Activated B cell treated with CpG ODN at 0.5 μM for 24 hours (primary cell): ENCODE measurements at regions not wholly inside any gene's neighbourhood (a gene's known extent, or its start where the extent isn't known, plus 50 kb on each side); places are given as distances from the start of the nearest gene placed in this dataset.

Experiments used
- ATAC-seq: fragments of 200-7000 bp; cut with Tn5 transposase; one replicate; pipeline ENCODE4 v1.10.0; 2021; ENCODE audit warnings: low read depth, mild to moderate bottlenecking, moderate library complexity
- CTCF ChIA-PET: fragments of 350-600 bp; sonication (Branson Sonifier 250); formaldehyde crosslinking; loops from one replicate; lab custom pipeline; 2021; ENCODE audit warnings: antibody characterized with exemption; lab: Charles Lee
- POLR2A ChIA-PET: fragments of 350-600 bp; sonication (Branson Sonifier 250); formaldehyde crosslinking; loops from one replicate; lab custom pipeline; 2021; ENCODE audit warnings: antibody characterized with exemption; lab: Charles Lee
- DNase-seq: peaks from one replicate; pipeline ENCODE4 v3.0.0; 2022
- H3K27ac Mint-ChIP-seq: one replicate; pipeline ENCODE4 v1.8.0; 2020; ENCODE audit warnings: mixed read lengths
- H3K27me3 Mint-ChIP-seq: one replicate; pipeline ENCODE4 v1.8.0; 2021; ENCODE audit warnings: mixed read lengths
- H3K36me3 Mint-ChIP-seq: one replicate; pipeline ENCODE4 v1.8.0; 2021; ENCODE audit warnings: low read depth, mixed read lengths
- H3K4me1 Mint-ChIP-seq: one replicate; pipeline ENCODE4 v1.8.0; 2021; ENCODE audit warnings: mixed read lengths
- H3K4me3 Mint-ChIP-seq: one replicate; pipeline ENCODE4 v1.8.0; 2020; ENCODE audit warnings: mild to moderate bottlenecking, mixed read lengths
- H3K9me3 Mint-ChIP-seq: one replicate; pipeline ENCODE4 v1.8.0; 2020; ENCODE audit warnings: mixed read lengths
- intact Hi-C: fragments of 100-400 bp; cut with micrococcal nuclease; formaldehyde crosslinking; loops from one replicate; pipeline ENCODE4 v1.15.1; 2024
- TF ChIP-seq, protein P1 (sequence below): fragments of 200-600 bp; IDR thresholded peaks from one replicate; pipeline ENCODE4 v1.8.0; 2022; ENCODE audit warnings: antibody characterized with exemption, mild to moderate bottlenecking

DNA sequence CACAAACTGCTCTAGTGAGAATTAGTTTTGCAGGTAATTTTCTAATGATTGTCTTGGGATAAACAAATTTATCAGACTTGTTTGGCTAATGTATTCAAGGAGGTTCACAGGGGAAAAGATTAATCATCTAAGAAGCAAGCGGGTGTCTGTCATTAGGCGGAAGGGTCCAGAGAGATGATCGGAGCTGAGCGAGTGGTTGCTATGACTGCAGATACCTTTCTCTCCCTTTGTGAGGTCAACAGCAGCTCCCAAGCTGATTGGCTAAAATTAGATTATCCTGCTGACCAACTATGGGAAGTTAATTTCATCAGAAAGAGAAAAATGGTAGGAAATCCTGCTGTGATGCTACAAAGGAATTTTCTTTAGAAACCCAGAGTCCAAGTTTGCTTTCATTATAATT lies 276.0 kb downstream of the SOX2 start:
- ATAC-seq (no peak), DNase-seq (no peak)
- Mint-ChIP-seq H3K27me3 (no peaks in the 10 kb centered on the region), H3K9me3 (peaks cover 4% of the 10 kb centered on the region), H3K27ac (no peak overlapping the region), H3K4me1 (no peaks in the 10 kb centered on the region), H3K4me3 (no peak overlapping the region), H3K36me3 (no peaks in the 10 kb centered on the region)
- TF ChIP-seq, protein P1, sequence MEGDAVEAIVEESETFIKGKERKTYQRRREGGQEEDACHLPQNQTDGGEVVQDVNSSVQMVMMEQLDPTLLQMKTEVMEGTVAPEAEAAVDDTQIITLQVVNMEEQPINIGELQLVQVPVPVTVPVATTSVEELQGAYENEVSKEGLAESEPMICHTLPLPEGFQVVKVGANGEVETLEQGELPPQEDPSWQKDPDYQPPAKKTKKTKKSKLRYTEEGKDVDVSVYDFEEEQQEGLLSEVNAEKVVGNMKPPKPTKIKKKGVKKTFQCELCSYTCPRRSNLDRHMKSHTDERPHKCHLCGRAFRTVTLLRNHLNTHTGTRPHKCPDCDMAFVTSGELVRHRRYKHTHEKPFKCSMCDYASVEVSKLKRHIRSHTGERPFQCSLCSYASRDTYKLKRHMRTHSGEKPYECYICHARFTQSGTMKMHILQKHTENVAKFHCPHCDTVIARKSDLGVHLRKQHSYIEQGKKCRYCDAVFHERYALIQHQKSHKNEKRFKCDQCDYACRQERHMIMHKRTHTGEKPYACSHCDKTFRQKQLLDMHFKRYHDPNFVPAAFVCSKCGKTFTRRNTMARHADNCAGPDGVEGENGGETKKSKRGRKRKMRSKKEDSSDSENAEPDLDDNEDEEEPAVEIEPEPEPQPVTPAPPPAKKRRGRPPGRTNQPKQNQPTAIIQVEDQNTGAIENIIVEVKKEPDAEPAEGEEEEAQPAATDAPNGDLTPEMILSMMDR, result no peak
- ChIA-PET CTCF (no interaction called here), POLR2A (no interaction called here)
- intact Hi-C loops, result no loop called here

DNA sequence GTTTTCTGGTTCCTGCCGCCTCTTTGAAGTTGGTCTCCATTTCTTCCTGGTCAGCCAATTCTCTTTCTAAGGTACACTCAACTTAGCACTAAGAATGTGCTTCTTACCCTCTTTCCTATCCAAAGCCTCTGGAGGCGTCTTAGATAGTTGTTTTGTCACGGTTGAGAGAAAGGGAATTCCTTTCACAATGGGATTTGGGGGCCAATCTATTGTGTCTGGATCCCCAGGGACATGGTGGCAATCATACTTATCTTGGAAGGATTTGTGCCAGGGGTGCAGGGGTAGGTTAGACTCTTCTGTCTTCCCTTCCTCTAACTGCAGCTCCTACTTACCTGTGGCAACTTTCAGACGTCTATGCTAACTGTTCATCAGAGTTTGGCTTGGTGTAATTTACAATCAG lies 287.1 kb downstream of the SOX2 start:
- no peaks in the 10 kb centered on the region for H3K27me3 Mint-ChIP-seq
- H3K4me3 Mint-ChIP-seq, result no peak overlapping the region
- TF ChIP-seq, protein P1, result no peak
- ChIA-PET POLR2A (no interaction called here), CTCF (no interaction called here)
- intact Hi-C loops, result no loop called here
- no peak overlapping the region for H3K27ac Mint-ChIP-seq
- H3K9me3 Mint-ChIP-seq, result no peaks in the 10 kb centered on the region
- H3K4me1 Mint-ChIP-seq, result no peaks in the 10 kb centered on the region
- no peaks in the 10 kb centered on the region for H3K36me3 Mint-ChIP-seq
- DNase-seq (no peak), ATAC-seq (no peak)

DNA sequence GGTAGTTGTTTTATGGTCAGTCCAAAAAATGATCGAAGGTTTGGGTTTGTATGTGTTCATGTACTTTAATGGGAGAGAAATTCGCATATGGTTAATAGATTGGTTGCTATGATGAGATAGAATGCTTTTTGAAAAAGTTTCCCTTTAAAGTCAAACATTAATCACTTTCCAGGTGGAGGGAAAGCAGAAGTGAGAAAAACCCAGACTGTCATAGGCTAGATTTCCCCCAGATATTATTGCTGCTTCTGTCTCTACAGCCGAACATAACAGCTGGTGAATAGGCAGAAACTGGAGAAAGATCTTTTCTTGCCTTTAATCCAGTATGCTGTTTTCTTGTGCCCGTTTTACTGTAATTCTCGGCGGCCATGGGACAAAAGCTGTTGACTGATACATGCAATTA lies 287.6 kb downstream of the SOX2 start:
- TF ChIP-seq, protein P1, result no peak
- ChIA-PET CTCF (no interaction called here), POLR2A (no interaction called here)
- H3K4me3 Mint-ChIP-seq, result no peak overlapping the region
- no peaks in the 10 kb centered on the region for H3K4me1 Mint-ChIP-seq
- DNase-seq (no peak), ATAC-seq (no peak)
- H3K36me3 Mint-ChIP-seq, result no peaks in the 10 kb centered on the region
- intact Hi-C loops, result no loop called here
- H3K27ac Mint-ChIP-seq, result no peak overlapping the region
- H3K9me3 Mint-ChIP-seq, result no peaks in the 10 kb centered on the region
- H3K27me3 Mint-ChIP-seq, result no peaks in the 10 kb centered on the region

DNA sequence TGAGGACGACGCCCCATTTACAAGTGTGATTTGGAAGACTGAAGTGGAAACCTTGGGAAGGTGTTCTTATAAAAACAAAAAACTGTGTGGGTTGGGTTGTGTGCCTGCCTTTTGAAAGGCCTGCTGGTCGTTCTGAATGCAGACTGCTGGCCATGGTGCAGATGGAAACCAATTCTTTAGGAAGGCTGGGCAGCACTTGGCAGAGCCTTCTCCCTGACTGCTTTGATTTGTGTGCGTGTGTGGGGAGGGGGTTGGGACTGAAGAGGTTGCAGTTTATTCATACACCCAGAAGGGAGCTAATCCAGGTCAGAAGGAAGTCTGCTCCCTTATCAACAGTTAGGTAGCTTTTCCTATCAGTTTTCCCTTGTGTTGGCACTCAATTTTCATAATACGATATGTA lies 288.7 kb downstream of the SOX2 start:
- TF ChIP-seq, protein P1, result no peak
- ChIA-PET CTCF (no interaction called here), POLR2A (no interaction called here)
- Mint-ChIP-seq H3K9me3 (no peaks in the 10 kb centered on the region), H3K4me3 (no peak overlapping the region), H3K27me3 (no peaks in the 10 kb centered on the region), H3K36me3 (no peaks in the 10 kb centered on the region), H3K4me1 (no peaks in the 10 kb centered on the region), H3K27ac (no peak overlapping the region)
- ATAC-seq, result no peak
- no peak for DNase-seq
- intact Hi-C loops, result no loop called here

DNA sequence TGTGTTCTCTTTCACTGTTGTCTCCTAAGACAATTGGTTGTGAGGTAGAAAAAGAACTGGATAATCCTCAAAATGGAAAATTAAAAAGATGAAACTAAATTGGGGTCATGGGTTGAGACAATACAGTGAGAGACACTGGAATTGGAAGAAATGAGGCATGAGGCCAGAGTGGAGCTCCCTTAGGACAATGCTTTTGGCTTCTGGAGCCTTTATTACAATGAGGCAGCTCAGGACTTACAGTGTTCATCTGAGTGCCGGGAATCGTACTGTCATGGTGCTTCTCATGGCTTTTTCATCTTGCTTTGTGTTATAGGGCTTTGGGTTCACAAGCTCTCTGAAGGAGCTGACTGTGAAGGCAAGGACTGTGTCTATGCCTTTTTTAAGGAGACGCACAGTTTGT lies 293.5 kb downstream of the SOX2 start:
- POLR2A ChIA-PET, result no interaction called here
- no peaks in the 10 kb centered on the region for H3K27me3 Mint-ChIP-seq
- DNase-seq, result no peak
- CTCF ChIA-PET, result no interaction called here
- H3K27ac Mint-ChIP-seq, result no peak overlapping the region
- ATAC-seq, result no peak
- no peaks in the 10 kb centered on the region for H3K4me1 Mint-ChIP-seq
- H3K36me3 Mint-ChIP-seq, result no peaks in the 10 kb centered on the region
- H3K9me3 Mint-ChIP-seq, result no peaks in the 10 kb centered on the region
- TF ChIP-seq, protein P1, result no peak
- intact Hi-C loops, result no loop called here
- H3K4me3 Mint-ChIP-seq, result no peak overlapping the region
